NB4 (cell line): ENCODE measurements at regions not wholly inside any gene's neighbourhood (a gene's known extent, or its start where the extent isn't known, plus 50 kb on each side); places are given as distances from the start of the nearest gene placed in this dataset.

Source experiments
- POLR2A ChIP-seq: IDR thresholded peaks from 2 replicates; pipeline ENCODE4 v1.6.1; 2011; ENCODE audit warnings: mild to moderate bottlenecking; ENCODE audit not compliant: insufficient read length; ENCODE audit errors: extremely low read depth
- TF ChIP-seq, protein P1 (sequence below): IDR thresholded peaks from one replicate; pipeline ENCODE4 v1.5.1; 2012; ENCODE audit warnings: low read depth, low read length

DNA sequence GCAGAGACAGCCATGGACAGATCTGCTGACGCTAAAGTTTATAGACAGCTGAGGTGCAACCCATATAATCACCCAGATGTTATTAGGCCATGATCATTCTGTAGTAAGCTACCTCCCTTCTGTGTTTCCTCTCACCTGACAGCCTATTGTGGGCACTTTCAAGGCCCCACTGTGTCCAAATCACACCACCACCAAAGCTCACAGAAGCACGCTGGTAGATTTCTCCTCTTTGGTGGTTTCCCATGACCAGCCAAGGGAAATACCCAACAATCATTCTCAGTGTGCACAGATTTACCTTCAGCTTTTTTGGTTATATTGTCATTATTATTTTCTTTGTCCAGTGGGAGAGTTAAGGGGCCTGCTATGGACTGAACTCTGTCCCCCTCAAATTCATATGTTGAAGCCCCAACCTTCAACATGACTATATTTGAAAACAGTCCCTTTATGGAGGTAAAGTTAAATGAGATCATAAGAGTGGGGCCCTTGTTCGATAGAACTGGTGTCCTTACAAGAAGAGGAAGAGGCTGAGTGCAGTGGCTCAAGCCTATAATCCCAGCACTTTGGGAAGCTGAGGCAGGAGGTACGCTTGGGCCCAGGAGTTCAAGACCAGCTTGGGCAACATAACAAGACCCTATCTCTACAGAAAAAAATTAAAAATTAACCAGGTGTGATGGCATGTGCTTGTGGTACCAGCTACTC is 74.0 kb upstream of the MSH6 start:
- TF ChIP-seq, protein P1, sequence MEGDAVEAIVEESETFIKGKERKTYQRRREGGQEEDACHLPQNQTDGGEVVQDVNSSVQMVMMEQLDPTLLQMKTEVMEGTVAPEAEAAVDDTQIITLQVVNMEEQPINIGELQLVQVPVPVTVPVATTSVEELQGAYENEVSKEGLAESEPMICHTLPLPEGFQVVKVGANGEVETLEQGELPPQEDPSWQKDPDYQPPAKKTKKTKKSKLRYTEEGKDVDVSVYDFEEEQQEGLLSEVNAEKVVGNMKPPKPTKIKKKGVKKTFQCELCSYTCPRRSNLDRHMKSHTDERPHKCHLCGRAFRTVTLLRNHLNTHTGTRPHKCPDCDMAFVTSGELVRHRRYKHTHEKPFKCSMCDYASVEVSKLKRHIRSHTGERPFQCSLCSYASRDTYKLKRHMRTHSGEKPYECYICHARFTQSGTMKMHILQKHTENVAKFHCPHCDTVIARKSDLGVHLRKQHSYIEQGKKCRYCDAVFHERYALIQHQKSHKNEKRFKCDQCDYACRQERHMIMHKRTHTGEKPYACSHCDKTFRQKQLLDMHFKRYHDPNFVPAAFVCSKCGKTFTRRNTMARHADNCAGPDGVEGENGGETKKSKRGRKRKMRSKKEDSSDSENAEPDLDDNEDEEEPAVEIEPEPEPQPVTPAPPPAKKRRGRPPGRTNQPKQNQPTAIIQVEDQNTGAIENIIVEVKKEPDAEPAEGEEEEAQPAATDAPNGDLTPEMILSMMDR: no peak
- no peak for TF ChIP-seq POLR2A
